Spleen (tissue), 7 donors: ENCODE measurements at regions not wholly inside any gene's neighbourhood (a gene's known extent, or its start where the extent isn't known, plus 50 kb on each side); places are given as distances from the start of the nearest gene placed in this dataset.

Experiments used
- CTCF ChIP-seq, 11 experiments: fragments of 200-600 bp in 7 of 11; fragments of 450-650 bp in 4 of 11; sonication (generic) in 4 of 11; IDR thresholded peaks in 8 of 11; conservative IDR thresholded peaks in 3 of 11; 1 replicate in 7 of 11; 2 replicates in 4 of 11; pipeline versions ENCODE4 v1.4.0 to v1.8.0; 2016 to 2021; ENCODE audit warnings: antibody characterized with exemption in 11 of 11, inconsistent platforms in 4 of 11, mild to moderate bottlenecking in 1 of 11
- POLR2A ChIP-seq, 3 donors: fragments of 450-650 bp; IDR thresholded peaks; one replicate each; pipeline ENCODE4 v1.5.1; 2017; ENCODE audit warnings: antibody characterized with exemption in 3 of 3, mild to moderate bottlenecking in 1 of 3
- POLR2AphosphoS5 ChIP-seq, 3 donors: sonication (generic); formaldehyde crosslinking; IDR thresholded peaks; one replicate each; pipeline ENCODE4 v1.5.1; 2017; ENCODE audit warnings: antibody characterized with exemption in 3 of 3
- donor health status: DM: no; HTN: no; CAD: no; lungs with moderate emphysema.
- donor health status: DM: no; HTN: no; CAD: no.
- donor health status: DM: no; HTN: no; CAD: no.

DNA sequence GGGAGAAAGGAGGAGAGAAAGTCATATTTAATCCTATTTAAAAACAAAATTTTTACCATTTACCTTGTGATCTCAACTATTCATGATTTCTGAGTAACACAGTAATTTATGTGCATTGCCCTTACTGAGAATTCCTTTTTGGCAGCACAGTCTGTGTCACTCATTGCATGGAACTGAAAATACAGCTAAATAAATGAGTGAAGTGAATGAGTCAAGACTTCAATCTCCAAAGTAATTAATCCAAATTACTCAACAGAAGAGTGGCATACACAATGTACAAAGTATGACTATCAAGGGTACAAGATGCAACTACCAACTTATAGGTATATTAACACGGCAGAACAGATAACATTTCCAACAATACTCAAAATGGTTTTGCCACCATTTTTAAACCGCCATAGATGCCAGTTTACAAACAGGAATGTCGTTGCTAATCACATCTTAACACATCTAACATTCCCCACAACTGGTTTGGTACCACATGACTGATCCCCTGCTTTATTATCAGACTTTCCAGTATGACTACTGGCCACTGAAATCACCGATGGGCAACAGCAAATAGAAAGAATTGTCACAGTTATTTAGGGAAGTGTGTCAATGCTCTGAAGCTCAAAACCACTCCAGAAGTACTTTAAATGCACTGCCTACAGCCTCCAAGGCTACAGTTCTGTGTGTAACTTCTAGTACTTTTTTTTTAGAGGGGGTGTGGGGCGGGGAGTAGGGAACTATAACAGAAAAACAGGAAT is 410.4 kb downstream of the SHQ1 start:
- TF ChIP-seq CTCF (IDR thresholded peaks at IDR 0.05 in 8 of 11, conservative IDR thresholded peaks at IDR 0.05 in 3 of 11) (no peak), POLR2A (IDR thresholded peaks at IDR 0.05) (no peak), POLR2AphosphoS5 (IDR thresholded peaks at IDR 0.05) (no peak)
